K562 (cell line): ENCODE measurements at regions not wholly inside any gene's neighbourhood (a gene's known extent, or its start where the extent isn't known, plus 50 kb on each side); places are given as distances from the start of the nearest gene placed in this dataset.

Experiments
- ATAC-seq: fragments of 200-7000 bp; cut with Tn5 transposase; 3 replicates; pipeline ENCODE4 v1.9.1; 2020; ENCODE audit warnings: moderate library complexity
- BruUV-seq: library from RNA; stranded (reverse); fragments of 400-500 nt; replicated peaks from 2 replicates; lab custom pipeline; 2021; lab: Mats Ljungman, UMichigan
- CTCF ChIA-PET: fragments of 300-600 bp; formaldehyde crosslinking; extraction: SDS; loops from one replicate; lab custom pipeline; 2021; ENCODE audit warnings: low intra/inter-chr PET ratio; lab: Yijun Ruan, JAX
- POLR2A ChIA-PET: fragments of 300-600, 350-650 bp; sonication (Branson Sonifier 250); formaldehyde crosslinking; extraction: SDS; loops from one replicate; lab custom pipeline; 2021; ENCODE audit warnings: antibody characterized with exemption, inconsistent platforms; lab: Yijun Ruan, JAX
- DNase-seq, 4 experiments: peaks; one replicate each; pipeline versions ENCODE4 v3.0.0 to v3.0.0-alpha.2; 2011 to 2018; ENCODE audit warnings: low spot score in 3 of 4, mixed read lengths in 3 of 4; ENCODE audit errors: extremely low read depth in 1 of 4
- FAIRE-seq: peaks from 2 replicates; lab custom pipeline; 2011; peaks lifted over from hg19 to GRCh38; lab: Jason Lieb, UNC
- H2AFZ ChIP-seq: 2 replicates; pipeline ENCODE4 v1.6.0; 2011; ENCODE audit warnings: low read depth, low read length, control low read depth, inconsistent platforms
- H3K27ac ChIP-seq: fragments of 200-600 bp; 3 replicates; pipeline ENCODE4 v1.8.0; 2011; ENCODE audit warnings: low read depth, mild to moderate bottlenecking, control low read depth, inconsistent platforms, low read length, moderate library complexity, mixed read lengths; ENCODE audit errors: extremely low read depth
- H3K27me3 ChIP-seq, 2 experiments: fragments of 300-600 bp in 1 of 2; 2 replicates in 1 of 2; 3 replicates in 1 of 2; pipeline versions ENCODE4 v1.6.0 to v1.8.0; 2011; ENCODE audit warnings: inconsistent platforms in 2 of 2, low read length in 2 of 2, mild to moderate bottlenecking in 1 of 2, mixed read lengths in 1 of 2, moderate library complexity in 1 of 2; ENCODE audit not compliant: control insufficient read depth in 2 of 2, insufficient read depth in 2 of 2
- H3K36me3 ChIP-seq: fragments of 300-600 bp; 3 replicates; pipeline ENCODE4 v1.8.0; 2011; ENCODE audit warnings: mild to moderate bottlenecking, low read length, inconsistent platforms; ENCODE audit not compliant: control insufficient read depth, insufficient read depth
- H3K4me1 ChIP-seq, 2 experiments: fragments of 200-600 bp in 1 of 2; replicated peaks in 1 of 2; 2 replicates in 1 of 2; 3 replicates in 1 of 2; pipeline versions ENCODE4 v1.5.1 to v1.8.0; 2011; ENCODE audit warnings: inconsistent platforms in 2 of 2, low read length in 2 of 2, mild to moderate bottlenecking in 1 of 2, mixed read lengths in 1 of 2, moderate library complexity in 1 of 2; ENCODE audit not compliant: control insufficient read depth in 2 of 2, insufficient read depth in 2 of 2
- H3K4me2 ChIP-seq: 2 replicates; pipeline ENCODE4 v1.6.1; 2011; ENCODE audit warnings: low read length, control low read depth, inconsistent platforms, mixed read lengths; ENCODE audit not compliant: insufficient read depth
- H3K4me3 ChIP-seq: fragments of 200-600 bp; sonication (generic), shearing (Covaris generic); 2 replicates; pipeline ENCODE4 v1.5.1; 2016; ENCODE audit warnings: control low read depth, inconsistent platforms
- H3K79me2 ChIP-seq: fragments of 200-600 bp; 3 replicates; pipeline ENCODE4 v1.8.0; 2011; ENCODE audit warnings: low read length, inconsistent platforms; ENCODE audit not compliant: control insufficient read depth, insufficient read depth
- H3K9ac ChIP-seq, 2 experiments: 2 replicates each; pipeline versions ENCODE4 v1.6.0 to v1.6.1; 2011; ENCODE audit warnings: low read depth in 2 of 2, low read length in 2 of 2, control low read depth in 1 of 2, inconsistent platforms in 1 of 2, mild to moderate bottlenecking in 1 of 2, mixed read lengths in 1 of 2; ENCODE audit not compliant: insufficient read depth in 1 of 2
- H3K9me1 ChIP-seq: one replicate; pipeline ENCODE4 v1.6.0; 2011; ENCODE audit warnings: inconsistent platforms, mild to moderate bottlenecking, low read length, moderate library complexity; ENCODE audit not compliant: control insufficient read depth, insufficient read depth
- H3K9me3 ChIP-seq: replicated peaks from 2 replicates; pipeline ENCODE4 v1.5.1; 2011; ENCODE audit warnings: low read depth, low read length, inconsistent platforms; ENCODE audit not compliant: control insufficient read depth, insufficient read depth
- H4K20me1 ChIP-seq: replicated peaks from 2 replicates; pipeline ENCODE4 v1.6.1; 2011; ENCODE audit warnings: low read length, inconsistent platforms, mixed read lengths; ENCODE audit not compliant: control insufficient read depth, insufficient read depth
- CBX8 ChIP-seq: fragments of 200-600 bp; sonication (generic); IDR thresholded peaks from 2 replicates; pipeline ENCODE4 v1.6.1; 2012; ENCODE audit warnings: borderline replicate concordance, mixed run types, low read depth, mild to moderate bottlenecking, moderate library complexity, mixed read lengths, low read length, control low read depth, inconsistent platforms; ENCODE audit not compliant: poor library complexity, severe bottlenecking; ENCODE audit errors: extremely low read depth
- ETV1 ChIP-seq: fragments of 450-650 bp; conservative IDR thresholded peaks from 2 replicates; pipeline ENCODE4 v1.6.1; 2016; ENCODE audit warnings: missing genetic modification characterization, control low read depth, low read depth, missing compliant biosample characterization
- HDAC2 ChIP-seq: fragments of 450-650 bp; IDR thresholded peaks from 2 replicates; pipeline ENCODE4 v1.6.1; 2016; ENCODE audit warnings: mild to moderate bottlenecking
- HNRNPK ChIP-seq: fragments of 200-400 bp; formaldehyde crosslinking; IDR thresholded peaks from one replicate; pipeline ENCODE4 v1.6.1; 2018; ENCODE audit warnings: mild to moderate bottlenecking, low read depth, low read length; ENCODE audit not compliant: poor library complexity, severe bottlenecking
- IFI16 ChIP-seq: fragments of 250-450 bp; sonication (Bioruptor Pico); IDR thresholded peaks from 2 replicates; pipeline ENCODE4 v2.1.2; 2022; ENCODE audit warnings: mild to moderate bottlenecking, inconsistent platforms
- MCM5 ChIP-seq: fragments of 450-650 bp; IDR thresholded peaks from 2 replicates; pipeline ENCODE4 v1.6.1; 2016; ENCODE audit warnings: low read depth
- REST ChIP-seq, 2 experiments: fragments of 450-650 bp; formaldehyde crosslinking in 1 of 2; IDR thresholded peaks; 2 replicates each; pipeline versions ENCODE4 v1.4.0 to v1.6.1; 2014 to 2020; ENCODE audit warnings: mild to moderate bottlenecking in 2 of 2, borderline replicate concordance in 1 of 2, low read depth in 1 of 2
- ZKSCAN3 ChIP-seq: fragments of 250-450 bp; sonication (Bioruptor Pico); IDR thresholded peaks from 2 replicates; pipeline ENCODE4 v1.4.0; 2020
- ZNF644 ChIP-seq: fragments of 200-800 bp; sonication (Bioruptor generic); IDR thresholded peaks from 2 replicates; pipeline ENCODE4 v1.6.1; 2016; ENCODE audit warnings: low read depth, missing genetic modification characterization, missing compliant biosample characterization
- in situ Hi-C: fragments of 300-500 bp; cut with MboI; formaldehyde crosslinking; loops from 4 replicates; pipeline ENCODE4 v1.15.0; 2018; ENCODE audit warnings: inconsistent platforms, mixed read lengths
- intact Hi-C: fragments of 100-400 bp; cut with micrococcal nuclease; formaldehyde crosslinking; loops from 2 replicates; pipeline ENCODE4 v1.14.2; 2022
- TF ChIP-seq, protein P1 (sequence below): fragments of 450-650 bp; formaldehyde crosslinking; IDR thresholded peaks from 2 replicates; pipeline ENCODE4 v1.4.0; 2022; ENCODE audit warnings: missing genetic modification characterization

GRCh38 chr6:118758946-118759345 is 107.6 kb upstream of the CEP85L start:
- CTCF ChIA-PET, result no interaction called here
- Histone ChIP-seq H3K27me3 (peaks cover 0 to 2% of the 10 kb centered on the region in 2 experiments; a peak in 1 of 5 replicates), H4K20me1 (no peaks in the 10 kb centered on the region), H2AFZ (no peak overlapping the region), H3K9ac (no peak overlapping the region), H3K4me1 (no peaks in the 10 kb centered on the region; a peak in 1 of 5 replicates), H3K36me3 (no peaks in the 10 kb centered on the region), H3K27ac (no peak overlapping the region), H3K9me3 (no peaks in the 10 kb centered on the region), H3K9me1 (no peaks in the 10 kb centered on the region), H3K79me2 (no peaks in the 10 kb centered on the region), H3K4me2 (no peak overlapping the region), H3K4me3 (no peak overlapping the region)
- in situ Hi-C loops, result no loop called here
- no peak for ATAC-seq
- no peak for FAIRE-seq
- intact Hi-C loops, result no loop called here
- DNase-seq, result no peak
- no TSS peak for BruUV-seq
- POLR2A ChIA-PET, result interaction anchor here (0.8 kb wide), 1 partner anchor 323 kb away, joined by 3 read pairs; no protein-coding TSS in a partner anchor
- TF ChIP-seq IFI16 (CRISPR knock-in tag) (no peak), CBX8 (no peak), MCM5 (no peak), ETV1 (tag) (no peak), HNRNPK (no peak), HDAC2 (no peak), REST (IDR thresholded peaks at IDR 0.05; ENCODE audit: borderline replicate concordance) (no peak), REST (CRISPR knock-in tag; IDR thresholded peaks at IDR 0.05; ENCODE audit: low read depth) (no peak), ZKSCAN3 (CRISPR knock-in tag) (no peak), ZNF644 (tag) (no peak)
- TF ChIP-seq, protein P1, sequence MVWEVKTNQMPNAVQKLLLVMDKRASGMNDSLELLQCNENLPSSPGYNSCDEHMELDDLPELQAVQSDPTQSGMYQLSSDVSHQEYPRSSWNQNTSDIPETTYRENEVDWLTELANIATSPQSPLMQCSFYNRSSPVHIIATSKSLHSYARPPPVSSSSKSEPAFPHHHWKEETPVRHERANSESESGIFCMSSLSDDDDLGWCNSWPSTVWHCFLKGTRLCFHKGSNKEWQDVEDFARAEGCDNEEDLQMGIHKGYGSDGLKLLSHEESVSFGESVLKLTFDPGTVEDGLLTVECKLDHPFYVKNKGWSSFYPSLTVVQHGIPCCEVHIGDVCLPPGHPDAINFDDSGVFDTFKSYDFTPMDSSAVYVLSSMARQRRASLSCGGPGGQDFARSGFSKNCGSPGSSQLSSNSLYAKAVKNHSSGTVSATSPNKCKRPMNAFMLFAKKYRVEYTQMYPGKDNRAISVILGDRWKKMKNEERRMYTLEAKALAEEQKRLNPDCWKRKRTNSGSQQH, result no peak
